HEK293 (cell line): ENCODE measurements at regions not wholly inside any gene's neighbourhood (a gene's known extent, or its start where the extent isn't known, plus 50 kb on each side); places are given as distances from the start of the nearest gene placed in this dataset.

Source experiments
- CTCF ChIA-PET: fragments of 350-600 bp; formaldehyde crosslinking; extraction: SDS; loops from one replicate; lab custom pipeline; 2021; ENCODE audit warnings: antibody characterized with exemption; lab: Yijun Ruan, JAX
- POLR2A ChIA-PET: fragments of 300-600 bp; formaldehyde crosslinking; extraction: SDS; loops from one replicate; lab custom pipeline; 2020; ENCODE audit warnings: antibody characterized with exemption, inconsistent platforms; lab: Yijun Ruan, JAX
- H3K27ac ChIP-seq: fragments of 200-500 bp; sonication (Bioruptor generic); 2 replicates; pipeline ENCODE4 v1.5.1; 2014; ENCODE audit warnings: low read depth, low read length, control low read depth, inconsistent platforms; ENCODE audit errors: extremely low read depth
- H3K36me3 ChIP-seq, 2 experiments: fragments of 200-500 bp in 1 of 2; sonication (Bioruptor generic) in 1 of 2; 1 replicate in 1 of 2; 2 replicates in 1 of 2; pipeline ENCODE4 v1.5.1; 2014 to 2017; ENCODE audit warnings: inconsistent platforms in 2 of 2, low read length in 2 of 2; ENCODE audit not compliant: control insufficient read depth in 2 of 2, insufficient read depth in 1 of 2
- H3K4me1 ChIP-seq: fragments of 200-500 bp; sonication (Bioruptor generic); 2 replicates; pipeline ENCODE4 v1.5.1; 2014; ENCODE audit warnings: mild to moderate bottlenecking, low read length, inconsistent platforms; ENCODE audit not compliant: control insufficient read depth, insufficient read depth
- H3K4me3 ChIP-seq: 2 replicates; pipeline ENCODE4 v1.5.1; 2011; ENCODE audit warnings: low read depth, mild to moderate bottlenecking, control low read depth, low read length, moderate library complexity
- H3K9me3 ChIP-seq: fragments of 200-500 bp; sonication (Bioruptor generic); 2 replicates; pipeline ENCODE4 v1.5.1; 2014; ENCODE audit warnings: low read depth, low read length, inconsistent platforms; ENCODE audit not compliant: control insufficient read depth, insufficient read depth
- HIC1 ChIP-seq: fragments of 450-650 bp; formaldehyde crosslinking; IDR thresholded peaks from 2 replicates; pipeline ENCODE4 v1.5.1; 2016; ENCODE audit warnings: missing biosample characterization, missing genetic modification characterization
- REPIN1 ChIP-seq: fragments of 450-650 bp; formaldehyde crosslinking; IDR thresholded peaks from 2 replicates; pipeline ENCODE4 v1.5.1; 2017; ENCODE audit warnings: missing biosample characterization, missing genetic modification characterization, low read depth
- REST ChIP-seq: fragments of 450-650 bp; formaldehyde crosslinking; IDR thresholded peaks from 2 replicates; pipeline ENCODE4 v1.5.1; 2016; ENCODE audit warnings: missing biosample characterization, missing genetic modification characterization
- SP3 ChIP-seq: fragments of 450-650 bp; formaldehyde crosslinking; IDR thresholded peaks from 2 replicates; pipeline ENCODE4 v1.5.1; 2016; ENCODE audit warnings: missing biosample characterization, missing genetic modification characterization
- ZBTB17 ChIP-seq: fragments of 450-650 bp; formaldehyde crosslinking; IDR thresholded peaks from 2 replicates; pipeline ENCODE4 v1.5.1; 2016; ENCODE audit warnings: missing biosample characterization, missing genetic modification characterization
- ZFP3 ChIP-seq: fragments of 450-650 bp; formaldehyde crosslinking; IDR thresholded peaks from 2 replicates; pipeline ENCODE4 v1.5.1; 2016; ENCODE audit warnings: low read depth, missing biosample characterization, missing genetic modification characterization
- ZFP69B ChIP-seq: fragments of 450-650 bp; formaldehyde crosslinking; IDR thresholded peaks from 2 replicates; pipeline ENCODE4 v1.5.1; 2016; ENCODE audit warnings: missing biosample characterization, missing genetic modification characterization
- ZNF169 ChIP-seq: fragments of 450-650 bp; formaldehyde crosslinking; IDR thresholded peaks from 2 replicates; pipeline ENCODE4 v1.5.1; 2016; ENCODE audit warnings: missing biosample characterization, missing genetic modification characterization
- ZNF202 ChIP-seq: fragments of 450-650 bp; formaldehyde crosslinking; IDR thresholded peaks from 2 replicates; pipeline ENCODE4 v1.5.1; 2016; ENCODE audit warnings: missing biosample characterization, missing genetic modification characterization, borderline replicate concordance
- ZNF248 ChIP-seq: fragments of 450-650 bp; formaldehyde crosslinking; IDR thresholded peaks from 2 replicates; pipeline ENCODE4 v1.5.1; 2017; ENCODE audit warnings: missing biosample characterization, missing genetic modification characterization
- ZNF341 ChIP-seq: fragments of 450-650 bp; formaldehyde crosslinking; IDR thresholded peaks from 2 replicates; pipeline ENCODE4; 2016; ENCODE audit warnings: low read depth, missing biosample characterization, missing genetic modification characterization
- ZNF354C ChIP-seq: fragments of 450-650 bp; formaldehyde crosslinking; IDR thresholded peaks from 2 replicates; pipeline ENCODE4 v1.5.1; 2016; ENCODE audit warnings: missing biosample characterization, missing genetic modification characterization, low read depth, borderline replicate concordance
- ZNF366 ChIP-seq: fragments of 450-650 bp; formaldehyde crosslinking; conservative IDR thresholded peaks from 2 replicates; pipeline ENCODE4 v1.5.1; 2016; ENCODE audit warnings: missing biosample characterization, missing genetic modification characterization
- ZNF426 ChIP-seq: fragments of 450-650 bp; formaldehyde crosslinking; IDR thresholded peaks from 2 replicates; pipeline ENCODE4 v1.5.1; 2017; ENCODE audit warnings: missing biosample characterization, missing genetic modification characterization, mild to moderate bottlenecking, inconsistent platforms, moderate library complexity
- ZNF433 ChIP-seq: fragments of 450-650 bp; formaldehyde crosslinking; IDR thresholded peaks from 2 replicates; pipeline ENCODE4 v1.5.1; 2016; ENCODE audit warnings: missing biosample characterization, missing genetic modification characterization, low read depth
- ZNF514 ChIP-seq: fragments of 450-650 bp; formaldehyde crosslinking; IDR thresholded peaks from 2 replicates; pipeline ENCODE4 v1.5.1; 2016; ENCODE audit warnings: missing biosample characterization, missing genetic modification characterization
- ZNF549 ChIP-seq: fragments of 450-650 bp; IDR thresholded peaks from 2 replicates; pipeline ENCODE4 v1.5.1; 2018; ENCODE audit warnings: missing biosample characterization, missing genetic modification characterization, mild to moderate bottlenecking, inconsistent platforms, moderate library complexity
- ZNF623 ChIP-seq: fragments of 450-650 bp; formaldehyde crosslinking; IDR thresholded peaks from 2 replicates; pipeline ENCODE4 v1.5.1; 2016; ENCODE audit warnings: missing biosample characterization, missing genetic modification characterization
- ZNF658 ChIP-seq: fragments of 450-650 bp; formaldehyde crosslinking; IDR thresholded peaks from 2 replicates; pipeline ENCODE4; 2016; ENCODE audit warnings: missing biosample characterization, missing genetic modification characterization
- ZNF677 ChIP-seq: fragments of 450-650 bp; IDR thresholded peaks from 2 replicates; pipeline ENCODE4 v1.5.0; 2018; ENCODE audit warnings: missing biosample characterization, mild to moderate bottlenecking, missing genetic modification characterization, moderate library complexity
- ZNF837 ChIP-seq: fragments of 450-650 bp; formaldehyde crosslinking; IDR thresholded peaks from 2 replicates; pipeline ENCODE4 v1.5.1; 2016; ENCODE audit warnings: missing biosample characterization, missing genetic modification characterization
- TF ChIP-seq, protein P1 (sequence below): fragments of 450-650 bp; formaldehyde crosslinking; IDR thresholded peaks from 2 replicates; pipeline ENCODE4; 2016; ENCODE audit warnings: missing biosample characterization, missing genetic modification characterization

DNA sequence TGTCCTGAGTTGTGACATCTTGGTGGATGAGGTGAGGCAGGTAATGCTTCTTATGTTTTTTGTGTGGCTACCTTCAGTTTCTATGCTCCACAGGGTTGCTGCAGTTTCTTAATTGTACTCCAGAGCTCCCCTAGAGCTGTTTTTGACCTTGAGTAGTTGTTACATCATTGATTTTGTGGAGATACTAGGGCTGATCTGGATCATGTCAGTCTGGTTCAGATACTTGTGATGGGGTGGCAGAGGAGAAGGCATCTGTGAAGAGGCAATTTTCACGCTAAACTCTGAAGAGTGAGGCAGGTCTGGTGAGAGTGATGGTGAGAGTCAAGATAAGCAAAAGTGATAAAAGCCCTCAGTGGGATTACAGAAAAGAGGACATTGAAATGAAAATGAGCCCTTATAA lies 1180.2 kb downstream of the RAPGEF2 start (continued):
- TF ChIP-seq ZNF514 = no peak

GRCh38 chr4:160284516-160284915 lies 1181.6 kb downstream of the RAPGEF2 start:
- Histone ChIP-seq H3K36me3 (no peaks in the 10 kb centered on the region), H3K4me1 (no peaks in the 10 kb centered on the region), H3K27ac (no peak overlapping the region), H3K4me3 (no peak overlapping the region), H3K9me3 (no peaks in the 10 kb centered on the region)
- no peak for TF ChIP-seq ZBTB17
- CTCF ChIA-PET = no interaction called here
- POLR2A ChIA-PET = no interaction called here

DNA sequence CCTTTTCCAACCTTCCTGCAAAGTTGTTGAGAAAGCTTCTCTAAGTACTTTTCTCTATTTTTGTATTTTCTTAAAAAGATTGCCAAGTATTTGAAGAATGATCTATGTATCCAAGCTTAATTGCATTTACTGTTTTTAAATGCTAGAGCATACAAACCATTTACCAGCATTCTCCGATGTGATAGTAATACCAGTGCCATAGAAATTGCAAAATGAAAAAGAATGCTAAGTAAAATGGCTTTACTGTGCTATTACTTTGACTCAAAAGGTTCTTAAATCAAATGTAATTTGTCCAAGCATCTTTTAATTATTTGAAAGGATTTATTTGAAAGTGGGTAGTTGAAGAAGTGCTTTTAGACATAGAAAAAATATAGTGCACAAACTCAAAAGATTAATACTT lies 1183.2 kb downstream of the RAPGEF2 start:
- POLR2A ChIA-PET = no interaction called here
- Histone ChIP-seq H3K4me1 (no peaks in the 10 kb centered on the region), H3K4me3 (no peak overlapping the region), H3K36me3 (no peaks in the 10 kb centered on the region), H3K9me3 (no peaks in the 10 kb centered on the region), H3K27ac (no peak overlapping the region)
- CTCF ChIA-PET = no interaction called here
- no peak for TF ChIP-seq ZNF202 (tag by site-specific recombination)
- no peak for TF ChIP-seq ZNF623 (tag by site-specific recombination)
- TF ChIP-seq ZFP69B (tag by site-specific recombination) = no peak
- TF ChIP-seq ZNF549 (tag by site-specific recombination) = no peak
- no peak for TF ChIP-seq ZNF248
- TF ChIP-seq ZNF354C = no peak
- TF ChIP-seq SP3 (tag by site-specific recombination) = no peak
- TF ChIP-seq ZNF677 (tag by site-specific recombination) = no peak
- TF ChIP-seq, protein P1, sequence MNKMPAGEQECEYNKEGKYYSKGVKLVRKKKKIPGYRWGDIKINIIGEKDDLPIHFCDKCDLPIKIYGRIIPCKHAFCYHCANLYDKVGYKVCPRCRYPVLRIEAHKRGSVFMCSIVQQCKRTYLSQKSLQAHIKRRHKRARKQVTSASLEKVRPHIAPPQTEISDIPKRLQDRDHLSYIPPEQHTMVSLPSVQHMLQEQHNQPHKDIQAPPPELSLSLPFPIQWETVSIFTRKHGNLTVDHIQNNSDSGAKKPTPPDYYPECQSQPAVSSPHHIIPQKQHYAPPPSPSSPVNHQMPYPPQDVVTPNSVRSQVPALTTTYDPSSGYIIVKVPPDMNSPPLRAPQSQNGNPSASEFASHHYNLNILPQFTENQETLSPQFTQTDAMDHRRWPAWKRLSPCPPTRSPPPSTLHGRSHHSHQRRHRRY (tag by site-specific recombination) = no peak
- TF ChIP-seq REST = no peak
- TF ChIP-seq REPIN1 = no peak
- TF ChIP-seq HIC1 (tag by site-specific recombination) = no peak
- no peak for TF ChIP-seq ZNF837 (tag by site-specific recombination)
- no peak for TF ChIP-seq ZNF433 (tag by site-specific recombination)
- TF ChIP-seq ZFP3 = no peak
- no peak for TF ChIP-seq ZNF366 (tag by site-specific recombination)
- no peak for TF ChIP-seq ZNF169 (tag by site-specific recombination)
- no peak for TF ChIP-seq ZNF426 (tag by site-specific recombination)
- TF ChIP-seq ZNF341 (tag by site-specific recombination) = no peak
- TF ChIP-seq ZNF658 (tag by site-specific recombination) = no peak
